ENCODE measurements at regions not wholly inside any gene's neighbourhood (a gene's known extent, or its start where the extent isn't known, plus 50 kb on each side); places are given as distances from the start of the nearest gene placed in this dataset.

- Mint-ChIP-seq H3K27ac (ENCODE audit: unreplicated experiment) (no peak overlapping the region), H3K4me3 (no peak overlapping the region), H3K36me3 (ENCODE audit: low read depth) (peaks cover 12% of the 10 kb centered on the region), H3K9me3 (no peaks in the 10 kb centered on the region), H3K27me3 (ENCODE audit: low read depth) (no peaks in the 10 kb centered on the region), H3K4me1 (peaks cover 38% of the 10 kb centered on the region)
- TF ChIP-seq CTCF (conservative IDR thresholded peaks at IDR 0.05): no peak
- DNase-seq (ENCODE audit: low read depth, low spot score): no peak
These were observed 113.6 kb upstream of the IPO9 start for GRCh38 chr1:201715351-201715750.

- peaks cover 12% of the 10 kb centered on the region for H3K36me3 Mint-ChIP-seq (ENCODE audit: low read depth)
- DNase-seq (ENCODE audit: low read depth, low spot score): no peak
- no peak for TF ChIP-seq CTCF (conservative IDR thresholded peaks at IDR 0.05)
- H3K27me3 Mint-ChIP-seq (ENCODE audit: low read depth): no peaks in the 10 kb centered on the region
- peaks cover 45% of the 10 kb centered on the region for H3K4me1 Mint-ChIP-seq
- H3K4me3 Mint-ChIP-seq: no peak overlapping the region
- H3K9me3 Mint-ChIP-seq: no peaks in the 10 kb centered on the region
- peak overlapping the region; percentile 43 for H3K27ac Mint-ChIP-seq (ENCODE audit: unreplicated experiment)
These were observed 112.9 kb upstream of the IPO9 start for GRCh38 chr1:201715801-201716741.

GRCh38 chr1:201716742-201717135, 112.2 kb upstream of the IPO9 start:
- DNase-seq (ENCODE audit: low read depth, low spot score): no peak
- H3K27ac Mint-ChIP-seq (ENCODE audit: unreplicated experiment): no peak overlapping the region
- H3K9me3 Mint-ChIP-seq: no peaks in the 10 kb centered on the region
- no peak for TF ChIP-seq CTCF (conservative IDR thresholded peaks at IDR 0.05)
- no peak overlapping the region for H3K4me3 Mint-ChIP-seq
- H3K4me1 Mint-ChIP-seq: peaks cover 48% of the 10 kb centered on the region
- peaks cover 12% of the 10 kb centered on the region for H3K36me3 Mint-ChIP-seq (ENCODE audit: low read depth)
- no peaks in the 10 kb centered on the region for H3K27me3 Mint-ChIP-seq (ENCODE audit: low read depth)

DNA sequence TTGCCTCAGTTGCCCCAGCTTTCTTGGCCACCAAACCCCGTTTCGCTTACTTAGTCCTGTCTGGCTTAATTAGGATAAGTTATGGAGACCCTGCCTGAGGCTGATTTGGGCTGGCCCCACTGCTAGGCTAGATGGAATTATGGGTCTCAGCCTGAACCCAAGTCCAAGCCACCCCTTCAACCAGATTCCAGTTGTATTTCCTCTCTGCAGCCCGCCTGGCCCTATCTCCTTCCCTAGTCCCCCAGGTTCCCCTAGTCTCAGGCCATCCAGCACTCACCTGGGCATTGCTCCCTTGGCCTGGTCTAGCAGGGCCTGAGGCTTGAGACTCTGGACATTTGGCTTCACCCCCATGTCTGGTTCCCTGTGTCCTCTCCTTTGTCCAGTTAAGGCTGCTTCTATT, 111.7 kb upstream of the IPO9 start:
- H3K36me3 Mint-ChIP-seq (ENCODE audit: low read depth): peaks cover 12% of the 10 kb centered on the region
- no peaks in the 10 kb centered on the region for H3K9me3 Mint-ChIP-seq
- H3K27ac Mint-ChIP-seq (ENCODE audit: unreplicated experiment): no peak overlapping the region
- peaks cover 50% of the 10 kb centered on the region for H3K4me1 Mint-ChIP-seq
- DNase-seq (ENCODE audit: low read depth, low spot score): no peak
- H3K27me3 Mint-ChIP-seq (ENCODE audit: low read depth): no peaks in the 10 kb centered on the region
- H3K4me3 Mint-ChIP-seq: no peak overlapping the region
- TF ChIP-seq CTCF (conservative IDR thresholded peaks at IDR 0.05): no peak

GRCh38 chr1:201718346-201719202, 110.4 kb upstream of the IPO9 start:
- peaks cover 12% of the 10 kb centered on the region for H3K36me3 Mint-ChIP-seq (ENCODE audit: low read depth)
- H3K27ac Mint-ChIP-seq (ENCODE audit: unreplicated experiment): no peak overlapping the region
- no peaks in the 10 kb centered on the region for H3K27me3 Mint-ChIP-seq (ENCODE audit: low read depth)
- peaks cover 43% of the 10 kb centered on the region for H3K4me1 Mint-ChIP-seq
- no peak for TF ChIP-seq CTCF (conservative IDR thresholded peaks at IDR 0.05)
- H3K9me3 Mint-ChIP-seq: no peaks in the 10 kb centered on the region
- H3K4me3 Mint-ChIP-seq: no peak overlapping the region
- DNase-seq (ENCODE audit: low read depth, low spot score): no peak
